ENCODE measurements at regions not wholly inside any gene's neighbourhood (a gene's known extent, or its start where the extent isn't known, plus 50 kb on each side); places are given as distances from the start of the nearest gene placed in this dataset.
"Not testable (repeated sequence)": the region's sequence is repeated elsewhere in the genome, so short reads cannot be mapped to it uniquely, and the experiment has no call there.

GRCh38 chr4:159736411-159736810 lies 633.5 kb downstream of the RAPGEF2 start:
- DNase-seq (ENCODE audit: low read depth in 2 of 2) = no peak

- no peak for DNase-seq (ENCODE audit: low read depth in 2 of 2)
Measured at GRCh38 chr4:159743971-159744370, 641.1 kb downstream of the RAPGEF2 start.

- no peak for DNase-seq (ENCODE audit: low read depth in 2 of 2)
Measured at GRCh38 chr4:159747983-159748382, 645.1 kb downstream of the RAPGEF2 start.

- no peak for DNase-seq (ENCODE audit: low read depth in 2 of 2)
Measured at GRCh38 chr4:159748834-159749444, 646.1 kb downstream of the RAPGEF2 start.

- no peak for DNase-seq (ENCODE audit: low read depth in 2 of 2)
Measured at GRCh38 chr4:159757499-159757898, 654.6 kb downstream of the RAPGEF2 start.

GRCh38 chr4:159758061-159758460 lies 655.2 kb downstream of the RAPGEF2 start:
- DNase-seq (ENCODE audit: low read depth in 2 of 2) = no peak

GRCh38 chr4:159762672-159763071 lies 659.8 kb downstream of the RAPGEF2 start:
- no peak for DNase-seq (ENCODE audit: low read depth in 2 of 2)

GRCh38 chr4:159764343-159764952 lies 661.6 kb downstream of the RAPGEF2 start:
- no peak for DNase-seq (ENCODE audit: low read depth in 2 of 2)

- no peak for DNase-seq (ENCODE audit: low read depth in 2 of 2)
Measured at GRCh38 chr4:159765382-159765781, 662.5 kb downstream of the RAPGEF2 start.

- DNase-seq (ENCODE audit: low read depth in 2 of 2) = no peak
Measured at GRCh38 chr4:159766241-159766640, 663.4 kb downstream of the RAPGEF2 start.

GRCh38 chr4:159767406-159767805 lies 664.5 kb downstream of the RAPGEF2 start:
- DNase-seq (ENCODE audit: low read depth in 2 of 2) = no peak

- no peak for DNase-seq (ENCODE audit: low read depth in 2 of 2)
Measured at GRCh38 chr4:159768016-159768415, 665.1 kb downstream of the RAPGEF2 start.

- DNase-seq (ENCODE audit: low read depth in 2 of 2) = no peak
Measured at GRCh38 chr4:159770401-159770800, 667.5 kb downstream of the RAPGEF2 start.

- DNase-seq (ENCODE audit: low read depth in 2 of 2) = no peak
Measured at GRCh38 chr4:159770969-159771368, 668.1 kb downstream of the RAPGEF2 start.

- DNase-seq (ENCODE audit: low read depth in 2 of 2) = no peak
Measured at GRCh38 chr4:159776961-159777360, 674.1 kb downstream of the RAPGEF2 start.

- DNase-seq (ENCODE audit: low read depth in 2 of 2) = no peak
Measured at GRCh38 chr4:159777689-159778088, 674.8 kb downstream of the RAPGEF2 start.

GRCh38 chr4:159778298-159778697 lies 675.4 kb downstream of the RAPGEF2 start:
- no peak for DNase-seq (ENCODE audit: low read depth in 2 of 2)

GRCh38 chr4:159779716-159780115 lies 676.8 kb downstream of the RAPGEF2 start:
- no peak for DNase-seq (ENCODE audit: low read depth in 2 of 2)

- no peak for DNase-seq (ENCODE audit: low read depth in 2 of 2)
Measured at GRCh38 chr4:159780196-159780922, 677.5 kb downstream of the RAPGEF2 start.

GRCh38 chr4:159787901-159788300 lies 685.0 kb downstream of the RAPGEF2 start:
- DNase-seq (ENCODE audit: low read depth in 2 of 2) = no peak

GRCh38 chr4:159791334-159791733 lies 688.5 kb downstream of the RAPGEF2 start:
- no peak for DNase-seq (ENCODE audit: low read depth in 2 of 2)

- DNase-seq (ENCODE audit: low read depth in 2 of 2) = not testable (repeated sequence)
Measured at GRCh38 chr4:159804592-159804991, 701.7 kb downstream of the RAPGEF2 start.

GRCh38 chr4:159823743-159824142 lies 720.9 kb downstream of the RAPGEF2 start:
- DNase-seq (ENCODE audit: low read depth in 2 of 2) = no peak
